ENCODE measurements at regions not wholly inside any gene's neighbourhood (a gene's known extent, or its start where the extent isn't known, plus 50 kb on each side); places are given as distances from the start of the nearest gene placed in this dataset.

GRCh38 chr7:41000042-41000441, 702.8 kb downstream of the INHBA start:
- intact Hi-C loops (cut with micrococcal nuclease): no loop called here
- no peak overlapping the region for H3K4me3 Mint-ChIP-seq
- POLR2A ChIA-PET: no interaction called here
- DNase-seq (no peak), ATAC-seq (ENCODE audit: low read depth) (no peak)
- no peak for TF ChIP-seq CTCF (IDR thresholded peaks at IDR 0.05)
- H3K36me3 Mint-ChIP-seq (ENCODE audit: low read depth): no peaks in the 10 kb centered on the region
- CTCF ChIA-PET: no interaction called here
- no peaks in the 10 kb centered on the region for H3K4me1 Mint-ChIP-seq
- peaks cover 6% of the 10 kb centered on the region for H3K9me3 Mint-ChIP-seq
- H3K27ac Mint-ChIP-seq: no peak overlapping the region
- H3K27me3 Mint-ChIP-seq: no peaks in the 10 kb centered on the region

GRCh38 chr7:40996233-40996677, 706.6 kb downstream of the INHBA start:
- Mint-ChIP-seq H3K9me3 (peaks cover 2% of the 10 kb centered on the region), H3K4me3 (no peak overlapping the region), H3K27ac (no peak overlapping the region), H3K4me1 (no peaks in the 10 kb centered on the region), H3K36me3 (ENCODE audit: low read depth) (no peaks in the 10 kb centered on the region), H3K27me3 (no peaks in the 10 kb centered on the region)
- intact Hi-C loops (cut with micrococcal nuclease): no loop called here
- CTCF ChIA-PET: no interaction called here
- no peak for TF ChIP-seq CTCF (IDR thresholded peaks at IDR 0.05)
- no peak for ATAC-seq (ENCODE audit: low read depth)
- no peak for DNase-seq
- POLR2A ChIA-PET: no interaction called here

- Mint-ChIP-seq H3K9me3 (no peaks in the 10 kb centered on the region), H3K4me3 (no peak overlapping the region), H3K36me3 (ENCODE audit: low read depth) (no peaks in the 10 kb centered on the region), H3K27me3 (no peaks in the 10 kb centered on the region), H3K27ac (no peak overlapping the region), H3K4me1 (no peaks in the 10 kb centered on the region)
- no peak for ATAC-seq (ENCODE audit: low read depth)
- DNase-seq: no peak
- ChIA-PET CTCF (no interaction called here), POLR2A (no interaction called here)
- TF ChIP-seq CTCF (IDR thresholded peaks at IDR 0.05): no peak
- intact Hi-C loops (cut with micrococcal nuclease): no loop called here
Observed at GRCh38 chr7:40990841-40991240, 712.0 kb downstream of the INHBA start.

- H3K36me3 Mint-ChIP-seq (ENCODE audit: low read depth): no peaks in the 10 kb centered on the region
- no peaks in the 10 kb centered on the region for H3K27me3 Mint-ChIP-seq
- TF ChIP-seq CTCF (IDR thresholded peaks at IDR 0.05): no peak
- H3K4me1 Mint-ChIP-seq: no peaks in the 10 kb centered on the region
- ChIA-PET CTCF (no interaction called here), POLR2A (no interaction called here)
- no peak for DNase-seq
- H3K9me3 Mint-ChIP-seq: no peaks in the 10 kb centered on the region
- no peak overlapping the region for H3K27ac Mint-ChIP-seq
- no peak for ATAC-seq (ENCODE audit: low read depth)
- intact Hi-C loops (cut with micrococcal nuclease): no loop called here
- no peak overlapping the region for H3K4me3 Mint-ChIP-seq
Observed at GRCh38 chr7:40987571-40987970, 715.3 kb downstream of the INHBA start.

- no peak for ATAC-seq (ENCODE audit: low read depth)
- H3K27ac Mint-ChIP-seq: no peak overlapping the region
- H3K36me3 Mint-ChIP-seq (ENCODE audit: low read depth): no peaks in the 10 kb centered on the region
- DNase-seq: no peak
- no peak overlapping the region for H3K4me3 Mint-ChIP-seq
- intact Hi-C loops (cut with micrococcal nuclease): no loop called here
- no peaks in the 10 kb centered on the region for H3K27me3 Mint-ChIP-seq
- TF ChIP-seq CTCF (IDR thresholded peaks at IDR 0.05): no peak
- H3K9me3 Mint-ChIP-seq: no peaks in the 10 kb centered on the region
- ChIA-PET CTCF (no interaction called here), POLR2A (no interaction called here)
- H3K4me1 Mint-ChIP-seq: no peaks in the 10 kb centered on the region
Observed at GRCh38 chr7:40986351-40986873, 716.5 kb downstream of the INHBA start.
